Activated CD8-positive, alpha-beta memory T cell treated with anti-CD3 and anti-CD28 coated beads, Interleukin-2, amount 10 ng/mL, durations not matched to agents 7 days and 5 days (primary cell): ENCODE measurements at regions not wholly inside any gene's neighbourhood (a gene's known extent, or its start where the extent isn't known, plus 50 kb on each side); places are given as distances from the start of the nearest gene placed in this dataset.

ENCODE experiments used
- ATAC-seq: fragments of 150-1000 bp; cut with Tn5 transposase; one replicate; pipeline ENCODE4 v1.10.0; 2021; ENCODE audit warnings: moderate library complexity
- CTCF ChIA-PET: fragments of 350-600 bp; sonication (Branson Sonifier 250); formaldehyde crosslinking; loops from one replicate; lab custom pipeline; 2021; ENCODE audit warnings: antibody characterized with exemption; lab: Charles Lee
- DNase-seq: peaks from one replicate; pipeline ENCODE4 v3.0.0-alpha.2; 2020
- H3K27ac Mint-ChIP-seq: one replicate; pipeline ENCODE4 v1.8.0; 2021; ENCODE audit warnings: mild to moderate bottlenecking, mixed read lengths
- H3K27me3 Mint-ChIP-seq: one replicate; pipeline ENCODE4 v1.8.0; 2021; ENCODE audit warnings: mixed read lengths
- H3K36me3 Mint-ChIP-seq: one replicate; pipeline ENCODE4 v1.8.0; 2021; ENCODE audit warnings: mild to moderate bottlenecking, mixed read lengths
- H3K4me1 Mint-ChIP-seq: one replicate; pipeline ENCODE4 v1.8.0; 2021; ENCODE audit warnings: mixed read lengths
- H3K4me3 Mint-ChIP-seq: one replicate; pipeline ENCODE4 v1.8.0; 2021; ENCODE audit warnings: mild to moderate bottlenecking, moderate library complexity, mixed read lengths
- H3K9me3 Mint-ChIP-seq: one replicate; pipeline ENCODE4 v1.8.0; 2022; ENCODE audit warnings: low read depth, mixed read lengths

DNA sequence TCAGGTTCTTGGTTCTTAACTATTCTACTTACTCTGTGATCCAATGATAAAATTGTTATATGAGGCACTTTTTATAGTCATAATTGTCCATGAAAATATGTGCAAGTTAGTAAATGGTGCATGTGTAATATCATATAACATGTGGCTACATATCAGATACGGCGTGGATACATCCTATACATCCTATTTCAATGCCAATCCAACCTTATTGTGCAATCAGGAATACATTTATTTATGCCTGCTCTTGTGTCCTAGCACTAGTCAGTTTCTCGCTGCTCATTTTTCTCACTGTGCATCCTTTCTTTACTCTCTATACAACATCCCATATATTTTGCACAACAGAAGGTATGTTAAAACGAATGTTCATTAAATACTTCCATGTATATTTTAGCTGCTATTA is 1141.1 kb downstream of the FAT4 start:
- H3K27ac Mint-ChIP-seq: no peak overlapping the region
- no peak for ATAC-seq
- no peaks in the 10 kb centered on the region for H3K27me3 Mint-ChIP-seq
- H3K4me1 Mint-ChIP-seq: no peaks in the 10 kb centered on the region
- H3K9me3 Mint-ChIP-seq: peaks cover 2% of the 10 kb centered on the region
- no peak overlapping the region for H3K4me3 Mint-ChIP-seq
- no peak for DNase-seq
- CTCF ChIA-PET: no interaction called here
- no peaks in the 10 kb centered on the region for H3K36me3 Mint-ChIP-seq

GRCh38 chr4:126458993-126459392 is 1144.2 kb downstream of the FAT4 start:
- CTCF ChIA-PET: no interaction called here
- ATAC-seq: no peak
- H3K4me3 Mint-ChIP-seq: no peak overlapping the region
- H3K27ac Mint-ChIP-seq: no peak overlapping the region
- H3K9me3 Mint-ChIP-seq: peaks cover 2% of the 10 kb centered on the region
- DNase-seq: no peak
- H3K27me3 Mint-ChIP-seq: no peaks in the 10 kb centered on the region
- no peaks in the 10 kb centered on the region for H3K36me3 Mint-ChIP-seq
- no peaks in the 10 kb centered on the region for H3K4me1 Mint-ChIP-seq

DNA sequence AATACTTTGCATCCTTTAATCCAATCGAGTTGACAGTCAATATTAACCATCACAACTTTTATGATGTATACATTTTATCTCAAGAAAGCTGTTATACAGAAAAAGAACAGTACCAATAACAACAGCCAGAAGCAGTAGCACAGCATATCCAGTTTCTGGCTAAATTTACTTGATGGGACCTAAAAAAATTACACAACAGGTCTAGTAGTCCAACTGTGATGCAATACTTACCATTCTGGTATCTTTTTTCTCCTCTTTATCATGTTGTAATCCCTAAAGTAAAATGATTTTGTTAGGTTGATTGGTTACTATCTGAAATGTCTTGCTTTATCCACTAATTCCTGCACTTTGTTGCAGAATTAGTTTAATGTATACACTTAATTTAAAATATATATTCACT is 1150.6 kb downstream of the FAT4 start:
- Mint-ChIP-seq H3K27ac (no peak overlapping the region), H3K4me1 (no peaks in the 10 kb centered on the region), H3K9me3 (peaks cover 3% of the 10 kb centered on the region), H3K4me3 (no peak overlapping the region), H3K27me3 (no peaks in the 10 kb centered on the region), H3K36me3 (no peaks in the 10 kb centered on the region)
- no peak for ATAC-seq
- no peak for DNase-seq
- CTCF ChIA-PET: no interaction called here

- Mint-ChIP-seq H3K36me3 (no peaks in the 10 kb centered on the region), H3K9me3 (peaks cover 3% of the 10 kb centered on the region), H3K27me3 (no peaks in the 10 kb centered on the region), H3K27ac (no peak overlapping the region), H3K4me1 (no peaks in the 10 kb centered on the region), H3K4me3 (no peak overlapping the region)
- DNase-seq (no peak), ATAC-seq (no peak)
- CTCF ChIA-PET: no interaction called here
Measured at GRCh38 chr4:126466848-126467247, 1152.1 kb downstream of the FAT4 start.

DNA sequence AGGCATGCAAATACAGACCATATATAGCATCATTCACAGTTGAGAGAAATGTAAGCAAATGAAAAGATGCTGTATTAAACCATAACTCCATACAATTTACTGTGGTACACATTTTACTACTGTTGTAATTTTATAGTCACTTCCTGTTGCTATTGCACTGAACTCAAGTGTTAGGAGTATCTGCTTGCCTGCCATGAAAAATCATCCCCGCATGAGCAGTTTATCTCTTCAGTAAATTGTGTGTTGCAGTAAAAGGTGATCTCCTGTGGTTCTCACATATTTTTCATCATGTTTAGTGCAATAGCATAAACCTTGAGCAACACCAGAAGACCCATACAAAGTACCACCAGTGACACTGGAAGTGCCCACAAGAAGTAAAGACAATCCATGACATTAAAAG is 1153.4 kb downstream of the FAT4 start:
- no peak overlapping the region for H3K27ac Mint-ChIP-seq
- no peaks in the 10 kb centered on the region for H3K27me3 Mint-ChIP-seq
- no peaks in the 10 kb centered on the region for H3K36me3 Mint-ChIP-seq
- CTCF ChIA-PET: no interaction called here
- ATAC-seq (no peak), DNase-seq (no peak)
- peaks cover 3% of the 10 kb centered on the region for H3K9me3 Mint-ChIP-seq
- H3K4me3 Mint-ChIP-seq: no peak overlapping the region
- H3K4me1 Mint-ChIP-seq: no peaks in the 10 kb centered on the region

DNA sequence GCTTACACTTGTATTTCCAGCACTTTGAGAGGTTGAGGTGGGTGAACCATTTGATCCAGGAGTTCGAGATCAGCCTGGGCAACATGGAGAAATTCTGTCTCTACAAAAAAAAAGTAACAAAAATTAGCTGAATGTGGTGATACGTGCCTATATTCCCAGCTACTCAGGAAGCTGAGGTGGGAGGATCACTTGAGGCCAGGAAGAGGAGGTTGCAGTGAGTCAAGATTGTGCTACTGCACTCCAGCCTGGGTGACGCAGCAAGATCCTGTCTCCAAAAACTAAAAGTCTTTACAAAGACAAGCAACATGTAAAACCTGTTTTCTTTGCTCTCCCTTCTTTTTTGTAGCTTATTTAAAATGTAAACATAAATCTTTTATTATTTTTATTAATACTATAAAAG is 1156.1 kb downstream of the FAT4 start:
- Mint-ChIP-seq H3K4me3 (no peak overlapping the region), H3K9me3 (peaks cover 4% of the 10 kb centered on the region), H3K27me3 (no peaks in the 10 kb centered on the region), H3K27ac (no peak overlapping the region), H3K4me1 (no peaks in the 10 kb centered on the region), H3K36me3 (no peaks in the 10 kb centered on the region)
- DNase-seq (no peak), ATAC-seq (no peak)
- CTCF ChIA-PET: no interaction called here

GRCh38 chr4:126475730-126476129 is 1157.0 kb upstream of the INTU start:
- DNase-seq (no peak), ATAC-seq (no peak)
- no peak overlapping the region for H3K4me3 Mint-ChIP-seq
- CTCF ChIA-PET: no interaction called here
- no peaks in the 10 kb centered on the region for H3K4me1 Mint-ChIP-seq
- H3K27ac Mint-ChIP-seq: no peak overlapping the region
- H3K36me3 Mint-ChIP-seq: no peaks in the 10 kb centered on the region
- H3K9me3 Mint-ChIP-seq: peaks cover 5% of the 10 kb centered on the region
- no peaks in the 10 kb centered on the region for H3K27me3 Mint-ChIP-seq

DNA sequence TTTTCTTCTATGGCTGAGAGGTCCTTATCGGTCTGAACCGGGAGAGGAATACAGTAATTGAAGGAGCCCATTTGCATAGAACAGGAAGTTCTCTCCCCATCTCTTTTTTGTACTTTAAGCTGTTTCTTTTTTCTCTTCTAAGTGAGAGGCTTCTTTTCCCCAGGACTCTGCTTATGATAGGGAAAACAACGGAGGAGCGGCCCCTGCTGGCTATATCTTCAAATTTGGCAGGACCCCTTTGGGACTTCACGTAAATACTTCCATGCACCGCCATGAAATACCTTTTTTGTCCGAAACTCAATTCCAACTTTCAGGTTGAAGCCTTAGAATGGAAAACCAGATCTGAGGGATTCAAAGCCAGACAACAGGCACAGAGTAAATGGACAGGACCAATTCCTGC is 1153.0 kb upstream of the INTU start:
- Mint-ChIP-seq H3K27me3 (no peaks in the 10 kb centered on the region), H3K36me3 (no peaks in the 10 kb centered on the region), H3K4me1 (no peaks in the 10 kb centered on the region), H3K27ac (no peak overlapping the region), H3K4me3 (no peak overlapping the region), H3K9me3 (peaks cover 5% of the 10 kb centered on the region)
- no peak for DNase-seq
- no peak for ATAC-seq
- CTCF ChIA-PET: no interaction called here

GRCh38 chr4:126482311-126482710 is 1150.4 kb upstream of the INTU start:
- H3K27me3 Mint-ChIP-seq: no peaks in the 10 kb centered on the region
- CTCF ChIA-PET: no interaction called here
- DNase-seq (no peak), ATAC-seq (no peak)
- no peak overlapping the region for H3K4me3 Mint-ChIP-seq
- no peaks in the 10 kb centered on the region for H3K9me3 Mint-ChIP-seq
- no peaks in the 10 kb centered on the region for H3K4me1 Mint-ChIP-seq
- H3K36me3 Mint-ChIP-seq: no peaks in the 10 kb centered on the region
- H3K27ac Mint-ChIP-seq: no peak overlapping the region

GRCh38 chr4:126486377-126486776 is 1146.4 kb upstream of the INTU start:
- no peak overlapping the region for H3K27ac Mint-ChIP-seq
- CTCF ChIA-PET: no interaction called here
- no peaks in the 10 kb centered on the region for H3K27me3 Mint-ChIP-seq

GRCh38 chr4:126489826-126490463 is 1142.8 kb upstream of the INTU start:
- peaks cover 3% of the 10 kb centered on the region for H3K9me3 Mint-ChIP-seq
- no peak overlapping the region for H3K27ac Mint-ChIP-seq
- ATAC-seq: no peak
- CTCF ChIA-PET: no interaction called here
- no peaks in the 10 kb centered on the region for H3K4me1 Mint-ChIP-seq
- DNase-seq: no peak
- no peaks in the 10 kb centered on the region for H3K27me3 Mint-ChIP-seq
- no peak overlapping the region for H3K4me3 Mint-ChIP-seq
- no peaks in the 10 kb centered on the region for H3K36me3 Mint-ChIP-seq

More at GRCh38 chr4:126486377-126486776, 1146.4 kb upstream of the INTU start:
- H3K36me3 Mint-ChIP-seq: no peaks in the 10 kb centered on the region
- no peak for ATAC-seq
- no peak for DNase-seq
- H3K4me1 Mint-ChIP-seq: no peaks in the 10 kb centered on the region
- H3K9me3 Mint-ChIP-seq: peaks cover 3% of the 10 kb centered on the region
- no peak overlapping the region for H3K4me3 Mint-ChIP-seq

DNA sequence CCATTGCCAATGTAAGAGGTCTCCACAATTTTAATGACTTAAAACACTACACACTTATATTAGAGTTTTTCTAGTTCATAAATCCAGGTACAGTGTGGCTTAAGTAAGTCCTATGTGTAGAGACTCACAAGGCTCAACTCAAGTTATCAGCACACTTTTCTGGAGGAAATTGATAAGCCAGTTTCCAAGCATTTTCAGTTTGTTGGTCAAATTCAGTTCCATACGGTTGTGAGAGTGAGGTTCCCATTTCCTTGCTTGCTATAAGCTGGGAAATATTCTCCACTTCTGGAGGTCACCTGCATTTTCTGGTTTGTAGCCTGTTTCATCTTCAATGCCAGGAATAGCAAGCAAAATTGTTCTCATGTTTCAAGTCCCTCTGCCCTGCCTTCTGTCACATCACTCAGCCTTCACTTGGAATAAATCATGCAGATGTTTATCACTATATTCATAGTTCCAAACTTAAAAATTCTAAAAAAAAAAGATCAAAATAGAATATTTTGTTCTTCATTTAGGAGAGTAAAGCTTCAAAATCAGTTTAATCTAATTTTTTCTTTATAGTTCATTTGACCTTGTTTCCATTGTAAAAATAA is 1137.5 kb upstream of the INTU start:
- CTCF ChIA-PET: no interaction called here
- no peak overlapping the region for H3K4me3 Mint-ChIP-seq
- H3K27me3 Mint-ChIP-seq: no peaks in the 10 kb centered on the region
- H3K4me1 Mint-ChIP-seq: no peaks in the 10 kb centered on the region
- DNase-seq (no peak), ATAC-seq (no peak)
- no peaks in the 10 kb centered on the region for H3K9me3 Mint-ChIP-seq
- no peaks in the 10 kb centered on the region for H3K36me3 Mint-ChIP-seq
- no peak overlapping the region for H3K27ac Mint-ChIP-seq

DNA sequence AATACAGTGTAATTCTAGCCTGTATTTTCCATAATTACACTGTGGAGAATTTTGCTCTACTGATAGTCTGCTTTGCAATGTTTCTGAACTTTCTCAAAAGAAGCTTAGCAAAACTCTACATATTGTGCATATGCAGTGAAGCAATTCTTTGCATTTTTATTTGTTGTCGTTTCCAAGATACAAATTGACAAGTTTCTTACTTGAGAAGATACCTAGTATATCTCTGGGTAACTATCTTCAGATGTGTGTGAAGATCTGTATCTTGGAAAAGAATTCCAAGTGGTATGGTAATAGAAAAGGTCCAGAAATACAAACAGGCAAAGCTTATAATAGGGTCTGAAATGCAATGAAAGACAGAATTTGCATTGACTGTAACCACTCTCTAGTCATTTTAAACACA is 1119.8 kb upstream of the INTU start:
- H3K4me1 Mint-ChIP-seq: no peaks in the 10 kb centered on the region
- DNase-seq (no peak), ATAC-seq (no peak)
- no peak overlapping the region for H3K4me3 Mint-ChIP-seq
- no peaks in the 10 kb centered on the region for H3K9me3 Mint-ChIP-seq
- CTCF ChIA-PET: no interaction called here
- H3K27me3 Mint-ChIP-seq: no peaks in the 10 kb centered on the region
- H3K27ac Mint-ChIP-seq: no peak overlapping the region
- H3K36me3 Mint-ChIP-seq: no peaks in the 10 kb centered on the region

- H3K36me3 Mint-ChIP-seq: no peaks in the 10 kb centered on the region
- CTCF ChIA-PET: no interaction called here
Measured at GRCh38 chr4:126513596-126513995, 1119.2 kb upstream of the INTU start.

More at GRCh38 chr4:126513596-126513995, 1119.2 kb upstream of the INTU start:
- H3K9me3 Mint-ChIP-seq: no peaks in the 10 kb centered on the region
- H3K27me3 Mint-ChIP-seq: no peaks in the 10 kb centered on the region
- DNase-seq (no peak), ATAC-seq (no peak)
- no peak overlapping the region for H3K27ac Mint-ChIP-seq
- H3K4me1 Mint-ChIP-seq: no peaks in the 10 kb centered on the region
- no peak overlapping the region for H3K4me3 Mint-ChIP-seq
